Skeletal muscle cell (primary cell): ENCODE measurements at regions not wholly inside any gene's neighbourhood (a gene's known extent, or its start where the extent isn't known, plus 50 kb on each side); places are given as distances from the start of the nearest gene placed in this dataset.
"Not testable (repeated sequence)": the region's sequence is repeated elsewhere in the genome, so short reads cannot be mapped to it uniquely, and the experiment has no call there.

Experiments
- DNase-seq: peaks from one replicate; pipeline ENCODE4 v3.0.0-alpha.2; 2010; ENCODE audit warnings: low read depth
- H3K4me3 ChIP-seq: 2 replicates; pipeline ENCODE4 v1.5.1; 2011; ENCODE audit warnings: low read depth, mild to moderate bottlenecking, control low read depth, low read length, moderate library complexity

DNA sequence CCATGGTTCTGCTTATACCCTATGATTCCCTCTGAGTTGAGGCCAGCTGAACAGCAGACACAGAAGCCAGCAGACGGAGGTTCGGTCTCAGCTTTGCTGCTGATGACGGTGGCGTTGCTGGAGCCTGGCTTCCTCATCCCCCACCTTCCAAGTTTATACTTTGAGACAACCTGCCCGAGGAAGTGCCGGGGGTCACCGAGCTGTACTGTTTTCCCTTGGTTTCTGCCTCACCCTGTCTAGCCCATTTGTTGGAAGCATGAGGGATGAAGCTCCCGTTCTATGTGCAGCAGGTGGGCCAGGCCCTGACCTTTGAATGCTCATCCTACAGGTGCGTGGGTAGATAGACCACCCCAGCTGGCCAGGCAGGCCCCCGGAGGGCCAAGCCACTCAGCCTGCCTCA, 117.3 kb downstream of the MYCN start:
- no peak for DNase-seq

DNA sequence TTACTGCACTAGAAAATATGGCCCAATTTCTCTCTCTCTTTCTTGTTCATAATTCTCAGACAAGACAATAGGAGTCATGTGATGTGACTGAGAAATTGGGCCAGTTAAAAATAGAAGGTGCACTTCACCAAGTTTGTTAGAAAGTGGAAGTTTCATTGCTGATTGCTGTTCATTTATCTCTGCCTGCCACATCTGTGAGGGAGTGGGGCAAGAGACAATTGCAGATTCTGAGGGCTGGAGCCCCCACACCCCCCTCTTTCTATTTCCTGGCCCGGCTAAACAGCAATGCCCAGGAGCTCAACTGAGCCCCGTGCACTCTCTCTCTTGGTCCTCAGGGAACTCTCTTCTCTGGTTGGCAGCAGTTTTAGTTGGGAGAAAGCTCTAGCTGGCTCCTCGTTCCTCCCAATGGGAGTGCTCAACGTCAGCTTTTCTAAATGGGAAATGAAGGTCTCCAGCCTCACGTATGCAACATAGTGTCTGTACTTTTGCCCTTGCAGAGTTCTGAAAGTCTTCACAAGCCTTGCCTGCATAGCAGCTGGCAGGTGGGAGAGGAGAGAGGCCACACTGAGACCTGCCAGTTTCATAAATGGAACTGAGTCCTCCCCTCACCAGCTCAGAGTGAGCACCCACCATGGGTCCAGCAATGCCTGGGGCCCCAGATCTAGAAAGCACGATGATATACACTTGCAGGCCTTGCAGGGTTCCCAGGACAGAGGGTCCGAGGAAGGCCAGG, 115.7 kb downstream of the MYCN start:
- no peak for DNase-seq
- H3K4me3 ChIP-seq, result no peak overlapping the region

More for the DNA sequence above, 117.3 kb downstream of the MYCN start:
- H3K4me3 ChIP-seq, result no peak overlapping the region

DNA sequence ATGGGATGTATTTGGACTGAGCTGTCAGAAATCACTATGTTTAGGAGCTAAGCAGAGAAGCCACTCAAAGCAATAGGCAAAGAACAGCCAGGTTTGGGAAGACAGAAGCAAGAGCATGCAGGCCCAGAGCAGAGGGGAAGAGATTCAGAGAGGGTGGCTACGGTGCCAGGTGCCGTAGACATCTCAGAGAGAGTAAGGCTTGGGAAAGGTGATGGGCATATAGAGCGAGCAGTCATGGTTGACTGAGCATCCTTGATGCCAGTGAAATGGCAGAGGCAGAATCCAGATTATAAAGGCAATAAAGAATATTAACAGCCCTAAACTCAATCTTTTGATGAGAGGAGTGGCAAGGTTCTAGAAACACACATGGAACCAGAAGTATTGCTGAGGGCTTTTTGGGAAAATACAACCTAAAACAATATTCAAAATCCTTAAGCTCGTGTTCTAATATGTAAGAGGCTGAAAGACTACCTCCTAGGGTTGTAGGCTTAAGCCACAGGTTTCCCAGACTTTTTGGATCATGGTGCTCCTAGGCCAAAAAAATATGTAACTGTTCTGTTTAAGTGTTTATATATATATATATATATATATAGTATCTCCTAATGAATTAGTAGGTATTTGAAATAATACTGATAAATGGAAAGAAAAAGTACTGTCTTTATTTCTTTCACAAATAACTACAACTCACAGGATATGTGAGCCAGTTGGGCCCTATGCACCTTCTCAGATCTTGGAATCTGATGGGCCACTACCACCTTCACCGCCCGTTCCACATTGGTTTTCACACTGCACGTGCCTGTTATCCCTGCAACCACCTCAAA, 113.3 kb downstream of the MYCN start:
- no peak overlapping the region for H3K4me3 ChIP-seq
- DNase-seq, result no peak

DNA sequence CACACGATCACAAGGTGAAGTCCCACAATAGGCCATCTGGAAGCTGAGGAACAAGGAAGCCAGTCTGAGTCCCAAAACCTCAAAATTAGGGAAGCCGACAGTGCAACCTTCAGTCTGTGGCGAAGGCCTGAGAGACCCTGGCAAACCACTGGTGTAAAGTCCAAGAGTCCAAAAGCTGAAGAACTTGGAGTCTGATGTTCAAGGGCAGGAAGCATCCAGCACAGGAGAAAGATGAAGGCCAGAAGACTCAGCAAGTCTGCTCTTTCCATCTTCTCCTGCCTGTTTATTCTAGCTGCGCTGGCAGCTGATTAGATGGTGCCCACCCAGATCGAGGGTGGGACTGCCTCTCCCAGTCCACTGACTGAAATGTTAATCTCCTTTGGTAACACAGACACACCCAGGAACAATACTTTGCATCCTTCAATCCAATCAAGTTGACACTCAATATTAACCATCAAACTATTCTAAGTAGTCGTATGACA, 112.3 kb downstream of the MYCN start:
- DNase-seq, H3K4me3 ChIP-seq: not testable (repeated sequence)

DNA sequence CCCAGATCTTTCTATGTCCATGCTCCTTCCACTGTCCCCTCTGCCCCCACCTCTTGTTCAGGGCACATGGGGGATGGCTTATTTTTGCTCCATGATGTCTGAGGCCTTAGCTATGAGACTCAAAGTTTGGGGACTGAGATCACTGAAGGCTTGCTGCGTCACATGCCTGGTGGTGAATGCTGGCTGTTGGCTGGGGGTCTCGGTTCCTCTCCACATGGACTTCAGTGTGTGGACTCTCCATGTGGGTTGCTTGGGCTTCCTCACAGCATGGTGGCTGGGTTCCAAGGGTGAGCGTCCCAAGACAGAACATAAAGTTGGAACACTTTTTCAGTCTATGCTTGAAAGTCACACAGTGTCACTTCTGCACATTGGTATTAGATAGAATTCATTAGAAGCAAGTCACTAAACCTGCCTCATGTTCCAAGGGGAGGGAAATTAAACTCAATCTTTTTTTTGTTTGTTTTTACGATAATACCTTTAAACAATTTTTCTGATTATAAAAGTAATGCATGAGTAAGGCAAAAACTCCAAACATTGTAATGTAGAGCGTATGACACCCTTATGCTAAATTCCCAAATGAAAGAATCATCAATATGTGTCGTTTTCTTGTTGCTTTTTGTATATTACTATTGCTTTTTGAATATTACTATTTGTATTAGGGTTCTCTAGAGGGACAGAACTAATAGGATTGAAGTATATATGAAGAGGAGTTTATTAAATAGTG, 111.7 kb downstream of the MYCN start:
- no peak for DNase-seq
- H3K4me3 ChIP-seq, result no peak overlapping the region

DNA sequence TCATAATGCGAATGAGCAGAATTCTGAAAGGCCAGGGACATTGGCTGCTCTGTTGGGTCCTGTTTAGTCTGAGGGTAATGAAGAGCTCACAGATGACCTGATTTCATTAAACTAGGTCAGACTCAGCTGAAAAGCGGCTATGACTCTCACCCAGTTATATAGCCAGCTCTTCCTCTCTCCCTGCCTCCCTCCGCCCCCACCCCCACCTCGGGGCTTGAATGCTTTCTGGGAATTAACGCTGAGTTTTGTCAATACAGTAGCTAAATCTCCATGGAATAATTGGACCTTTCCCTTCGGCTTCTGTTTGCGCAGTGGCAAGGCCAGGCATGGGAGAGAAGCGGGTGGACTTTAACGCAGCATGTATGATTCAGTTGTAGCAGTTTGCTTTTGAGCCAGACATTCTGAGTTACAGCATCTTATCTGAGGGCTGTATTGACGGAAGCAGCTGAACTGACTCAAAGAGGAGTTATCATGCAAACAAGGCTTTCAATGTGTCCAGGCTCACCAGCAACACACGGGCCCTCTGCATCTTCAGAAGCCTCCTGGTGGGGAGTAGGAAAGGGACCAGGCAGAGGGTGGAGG, 110.6 kb downstream of the MYCN start:
- no peak for DNase-seq

DNA sequence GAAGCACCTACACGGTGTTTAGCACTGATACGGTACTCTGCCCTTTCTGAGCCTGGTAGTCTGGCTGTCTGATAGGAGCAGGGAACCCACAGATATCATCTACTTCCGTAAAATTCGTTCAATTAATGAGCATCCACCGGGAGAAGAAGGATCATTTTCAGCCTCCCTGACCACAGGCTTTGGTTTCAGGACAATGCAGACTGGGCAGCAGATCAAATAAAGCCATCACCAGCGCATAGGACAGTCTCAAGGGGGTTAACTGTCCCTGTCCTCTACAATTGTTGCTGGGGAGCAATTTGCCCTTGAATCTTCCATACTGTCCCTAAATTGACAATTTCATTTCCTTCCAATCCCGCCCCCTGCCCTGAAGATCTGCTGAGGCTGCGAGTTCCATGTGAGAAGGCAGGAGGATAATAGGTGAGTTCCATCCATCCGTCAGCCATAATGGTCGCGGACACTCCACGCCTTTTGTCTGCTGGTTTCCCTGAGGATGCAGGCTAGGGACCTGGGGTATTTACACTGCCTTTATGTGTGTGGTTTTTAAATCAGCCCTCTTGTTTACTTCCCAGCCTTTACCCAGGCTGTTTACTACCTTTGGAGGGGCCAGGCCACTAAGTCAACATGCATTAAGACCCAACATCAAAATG, 110.0 kb downstream of the MYCN start:
- H3K4me3 ChIP-seq, result no peak overlapping the region
- no peak for DNase-seq

More for the DNA sequence above, 110.6 kb downstream of the MYCN start:
- no peak overlapping the region for H3K4me3 ChIP-seq

DNA sequence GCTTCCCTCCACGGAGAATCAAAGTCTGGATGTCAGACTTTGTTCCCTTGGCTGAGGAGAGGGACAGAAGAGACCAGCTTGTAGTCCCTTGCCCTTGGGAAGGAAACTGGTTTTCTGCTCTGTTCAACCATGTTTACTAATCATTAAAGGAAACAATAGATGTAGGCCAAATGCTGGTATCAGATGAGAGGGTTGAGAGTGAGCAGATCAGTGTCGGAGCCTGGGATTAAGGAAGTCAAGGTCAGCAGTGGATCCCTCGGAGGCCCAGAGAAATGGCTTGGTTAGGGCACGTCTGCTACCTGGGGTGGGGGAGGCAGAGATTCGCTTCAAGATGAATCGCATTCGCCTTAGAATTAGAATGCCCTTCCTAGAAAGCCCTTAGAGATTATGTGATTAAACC, 109.1 kb downstream of the MYCN start:
- no peak overlapping the region for H3K4me3 ChIP-seq

DNA sequence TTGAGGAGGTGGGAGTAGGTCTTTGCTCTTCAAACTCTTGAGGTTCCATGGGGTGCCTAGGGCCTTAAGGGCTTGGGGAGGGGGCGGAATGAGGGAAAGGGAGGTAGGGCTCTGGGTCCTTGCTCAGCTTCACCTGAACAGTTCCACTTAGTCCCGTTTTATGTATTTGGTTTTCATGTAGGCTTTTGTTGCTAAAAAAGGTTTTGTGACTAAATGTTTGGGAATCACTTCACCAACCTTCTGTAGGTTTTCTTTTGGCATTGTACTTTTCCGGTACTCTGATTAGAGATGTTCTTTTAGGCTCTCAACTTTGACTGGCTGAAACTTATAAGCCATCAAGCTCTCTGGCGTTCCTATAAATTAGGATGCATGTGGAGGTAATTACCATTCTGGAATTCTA, 108.1 kb downstream of the MYCN start:
- no peak for DNase-seq
- no peak overlapping the region for H3K4me3 ChIP-seq

More for the DNA sequence above, 109.1 kb downstream of the MYCN start:
- DNase-seq, result no peak

DNA sequence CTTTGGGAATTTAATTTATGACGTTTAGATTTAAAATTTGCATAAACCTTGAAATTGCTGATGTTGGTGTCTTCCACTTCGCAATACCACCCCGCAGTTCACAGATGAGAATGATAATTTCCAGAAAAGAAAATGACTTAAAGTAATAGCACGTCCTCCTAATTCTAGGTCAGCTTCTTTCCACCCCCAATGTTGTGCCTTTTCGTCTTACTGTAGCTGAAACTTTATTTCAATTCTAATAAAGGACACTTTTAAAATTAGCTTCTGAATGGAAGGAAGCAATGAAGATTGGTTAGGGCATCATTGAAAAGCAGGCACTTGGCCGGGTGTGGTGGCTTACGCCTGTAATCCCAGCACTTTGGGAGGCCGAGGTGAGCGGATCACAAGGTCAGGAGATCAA, 107.4 kb downstream of the MYCN start:
- no peak overlapping the region for H3K4me3 ChIP-seq
- DNase-seq, result no peak

DNA sequence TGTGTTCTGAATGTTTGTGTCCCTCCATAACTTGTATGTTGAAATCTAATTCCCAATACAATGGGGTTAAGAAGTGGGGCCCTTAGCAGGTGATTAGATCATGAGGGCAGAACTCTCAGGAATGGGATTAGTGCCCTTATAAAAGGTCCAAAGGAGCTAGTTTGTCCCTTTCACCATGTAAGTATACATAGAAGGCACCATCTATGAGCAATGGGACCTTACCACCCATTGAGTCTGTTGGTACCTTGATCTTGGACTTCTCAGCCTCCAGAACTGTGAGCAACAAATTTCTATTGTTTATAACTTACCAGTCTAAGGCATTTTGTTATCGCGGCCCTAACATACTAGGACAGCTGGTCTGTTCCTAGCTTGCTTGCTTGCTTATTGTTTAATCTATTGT, 106.3 kb downstream of the MYCN start:
- no peak overlapping the region for H3K4me3 ChIP-seq
- no peak for DNase-seq

DNA sequence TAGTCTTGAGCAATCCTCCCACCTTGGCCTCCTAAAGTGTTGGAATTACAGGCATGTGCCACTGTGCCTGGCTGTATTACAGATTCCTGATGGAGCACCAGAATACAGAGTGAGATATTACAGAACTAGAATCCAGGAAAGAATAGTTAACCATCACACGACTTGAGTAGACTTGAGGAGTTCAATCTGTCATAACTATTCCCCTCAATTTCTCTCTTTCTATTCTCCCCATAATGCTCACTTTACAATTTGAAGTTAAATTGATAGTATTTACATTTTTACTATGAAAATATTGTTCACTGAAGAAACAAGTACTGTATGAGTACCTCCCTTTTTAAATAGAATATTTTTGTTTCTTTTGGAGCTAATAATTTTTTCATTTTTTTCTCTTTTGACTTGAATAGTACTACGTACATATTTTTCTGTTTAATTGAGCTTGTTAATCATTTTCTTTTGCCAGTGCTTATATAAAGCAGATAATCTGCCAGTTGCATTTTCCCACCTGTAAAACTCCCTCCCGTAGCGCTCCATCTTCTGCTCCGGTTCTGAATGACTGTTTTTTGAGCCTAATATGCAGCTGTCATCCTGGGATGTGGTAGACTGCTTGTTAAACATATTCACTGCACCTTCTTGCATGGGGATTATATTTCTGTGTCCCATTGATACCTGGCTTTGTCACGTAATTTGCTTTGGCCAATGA, 105.5 kb downstream of the MYCN start:
- no peak for DNase-seq
- no peak overlapping the region for H3K4me3 ChIP-seq

DNA sequence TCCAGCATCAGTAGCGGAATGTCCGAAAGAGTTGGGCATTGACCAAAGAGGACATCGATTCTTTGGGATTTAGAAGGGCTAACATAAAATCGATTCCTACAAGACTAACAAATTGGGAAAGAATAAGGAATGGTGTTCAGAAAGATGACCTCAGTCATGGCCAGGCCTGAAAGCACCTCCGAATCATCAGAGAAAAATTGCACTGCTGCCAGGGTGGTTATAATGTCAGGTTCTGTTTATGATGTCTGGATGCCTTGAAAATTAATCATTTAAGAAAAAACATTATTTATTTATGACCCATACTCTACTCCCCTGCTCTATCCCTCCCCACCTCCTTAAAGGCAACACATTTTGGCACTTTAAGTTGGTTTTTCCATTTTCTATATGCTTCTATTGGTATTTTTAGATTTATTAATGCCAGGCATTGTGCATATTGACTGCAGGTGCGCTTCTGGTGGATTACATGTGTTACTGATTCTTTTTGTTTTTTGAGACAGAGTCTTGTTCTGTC, 104.7 kb downstream of the MYCN start:
- DNase-seq, result no peak

DNA sequence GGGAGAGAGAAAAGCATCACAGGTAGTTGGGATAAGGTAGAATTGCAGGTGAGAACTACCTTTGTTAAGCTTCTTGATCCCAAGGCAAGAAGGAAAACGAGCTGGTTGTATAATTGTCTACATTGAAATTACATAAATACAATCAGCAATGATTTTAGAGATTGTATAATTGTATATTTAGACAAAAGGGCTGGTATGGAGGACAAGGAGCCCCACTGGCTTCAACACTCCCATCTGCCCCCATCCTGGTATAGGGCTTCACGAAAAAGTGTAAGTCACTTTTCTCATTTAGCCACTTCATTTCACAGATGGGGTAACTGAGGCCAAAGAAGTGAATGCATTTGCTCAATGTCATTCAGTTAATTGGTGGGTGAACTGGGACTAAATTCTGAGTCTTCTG, 103.3 kb downstream of the MYCN start:
- no peak for DNase-seq
- no peak overlapping the region for H3K4me3 ChIP-seq

More for the DNA sequence above, 104.7 kb downstream of the MYCN start:
- no peak overlapping the region for H3K4me3 ChIP-seq

DNA sequence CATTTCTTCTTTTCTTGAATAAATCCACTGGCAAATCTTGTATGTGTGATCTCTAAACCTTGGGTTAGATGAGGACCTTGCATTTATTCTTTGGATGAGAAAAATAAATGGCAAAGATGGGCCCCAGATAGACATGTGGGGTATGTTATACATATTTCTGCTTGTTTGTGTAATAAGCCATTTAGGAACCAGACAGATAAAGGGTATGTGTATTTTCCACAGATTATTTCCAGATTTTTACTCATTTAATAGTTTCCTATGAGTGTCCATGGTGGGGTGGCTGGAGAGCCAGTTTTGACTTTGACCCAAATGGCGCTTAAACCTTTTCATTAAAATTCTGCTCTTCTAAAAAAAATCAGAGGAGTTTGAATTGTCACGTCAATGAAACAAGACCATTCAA, 102.8 kb downstream of the MYCN start:
- H3K4me3 ChIP-seq, result no peak overlapping the region
- no peak for DNase-seq

DNA sequence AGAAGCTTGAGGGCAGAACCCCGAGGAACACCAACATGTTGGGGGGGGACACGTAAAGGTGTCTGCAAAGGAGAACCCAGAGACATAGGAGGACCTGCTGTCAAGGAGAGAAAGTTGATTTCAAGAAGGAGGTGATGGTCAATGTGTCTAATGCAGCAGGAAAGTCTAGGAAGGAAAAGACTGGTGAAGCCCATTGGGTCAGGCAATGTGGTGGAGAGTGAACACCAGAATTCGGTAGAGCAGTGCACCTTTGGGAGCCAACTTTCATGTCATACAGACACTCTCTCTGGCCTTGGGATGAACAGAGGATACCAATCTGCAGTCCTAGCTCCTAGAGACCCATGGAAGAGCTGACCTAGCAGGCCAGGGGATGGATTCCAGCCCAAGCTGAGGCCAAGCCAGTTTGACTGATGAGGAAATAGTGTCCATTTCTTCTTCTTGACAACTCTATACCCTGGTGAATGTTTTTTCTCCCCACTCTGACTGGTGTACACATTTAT, 101.9 kb downstream of the MYCN start:
- no peak for DNase-seq
- no peak overlapping the region for H3K4me3 ChIP-seq

DNA sequence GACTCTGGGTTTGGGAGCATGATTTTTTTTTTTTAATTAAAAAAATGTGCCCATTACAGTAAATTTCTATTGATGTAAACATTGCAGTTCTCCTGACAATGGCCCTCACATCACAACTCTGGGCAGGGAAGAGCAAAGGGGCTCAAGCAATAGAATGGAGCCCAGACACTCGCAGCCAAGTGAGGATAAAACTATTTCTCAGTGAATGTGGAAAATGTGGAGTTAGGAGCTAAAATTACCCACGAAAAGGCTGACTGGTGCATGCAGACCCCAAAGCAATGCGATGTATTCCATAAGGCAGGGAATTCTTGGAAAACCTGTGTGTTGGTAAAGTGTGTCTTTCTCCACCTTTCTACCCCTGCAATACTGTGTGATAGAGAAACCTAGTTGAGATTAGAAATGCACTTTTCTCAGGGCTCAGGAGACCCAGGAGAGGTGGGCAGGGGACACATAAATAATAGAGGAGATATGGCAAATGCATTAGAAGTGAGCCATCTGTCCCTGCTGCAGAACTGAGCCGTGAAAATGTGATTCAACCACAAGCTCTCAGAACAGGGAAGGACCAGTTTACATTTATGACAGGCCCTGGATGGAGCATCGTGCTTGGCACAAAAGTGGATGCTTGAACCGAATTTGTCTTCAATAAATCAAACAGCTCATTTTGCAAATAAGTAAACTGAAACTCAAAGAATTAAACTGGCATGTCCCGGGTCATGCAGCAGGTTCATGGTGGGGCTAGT, 100.1 kb downstream of the MYCN start:
- no peak for DNase-seq
- no peak overlapping the region for H3K4me3 ChIP-seq

DNA sequence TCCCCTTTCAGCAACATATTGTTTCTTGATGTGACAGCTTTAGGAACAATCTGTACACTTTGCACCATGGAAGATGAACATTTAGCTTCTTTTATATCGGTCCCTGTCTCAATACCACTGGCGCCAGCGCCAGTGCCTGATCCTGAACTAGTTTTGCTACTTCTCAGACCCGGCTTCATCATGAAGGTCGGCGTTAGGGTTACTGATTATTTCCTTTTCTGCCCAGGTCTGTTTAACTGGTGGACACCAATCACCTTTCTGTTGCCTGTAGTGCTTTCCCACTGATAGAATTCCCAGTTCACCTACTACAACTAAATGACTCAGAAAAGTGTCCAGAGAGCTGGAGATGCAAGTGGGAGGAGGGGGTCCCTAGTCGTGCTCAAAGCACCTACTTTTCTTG, 99.5 kb downstream of the MYCN start:
- DNase-seq, result no peak

More for the DNA sequence above, 99.5 kb downstream of the MYCN start:
- no peak overlapping the region for H3K4me3 ChIP-seq
